IPS DF 19.7 (cell line): ENCODE measurements at regions not wholly inside any gene's neighbourhood (a gene's known extent, or its start where the extent isn't known, plus 50 kb on each side); places are given as distances from the start of the nearest gene placed in this dataset.

Experiments
- DNase-seq: peaks from one replicate; pipeline ENCODE4 v3.0.0-alpha.2; 2013; ENCODE audit warnings: low read depth, low spot score

GRCh38 chr5:88364991-88365390 is 96.3 kb upstream of the TMEM161B start:
- DNase-seq = no peak

GRCh38 chr5:88355490-88356050 is 86.9 kb upstream of the TMEM161B start:
- DNase-seq = no peak

- DNase-seq = no peak
Measured at GRCh38 chr5:88325868-88326267, 57.2 kb upstream of the TMEM161B start.

GRCh38 chr5:88322785-88323184 is 54.1 kb upstream of the TMEM161B start:
- no peak for DNase-seq
